NB4 (cell line): ENCODE measurements at regions not wholly inside any gene's neighbourhood (a gene's known extent, or its start where the extent isn't known, plus 50 kb on each side); places are given as distances from the start of the nearest gene placed in this dataset.

Experiments used
- MYC ChIP-seq: IDR thresholded peaks from 2 replicates; pipeline ENCODE4 v1.6.1; 2011; ENCODE audit warnings: low read depth, low read length
- POLR2A ChIP-seq: IDR thresholded peaks from 2 replicates; pipeline ENCODE4 v1.6.1; 2011; ENCODE audit warnings: mild to moderate bottlenecking; ENCODE audit not compliant: insufficient read length; ENCODE audit errors: extremely low read depth
- TF ChIP-seq, protein P1 (sequence below): IDR thresholded peaks from one replicate; pipeline ENCODE4 v1.5.1; 2012; ENCODE audit warnings: low read depth, low read length

DNA sequence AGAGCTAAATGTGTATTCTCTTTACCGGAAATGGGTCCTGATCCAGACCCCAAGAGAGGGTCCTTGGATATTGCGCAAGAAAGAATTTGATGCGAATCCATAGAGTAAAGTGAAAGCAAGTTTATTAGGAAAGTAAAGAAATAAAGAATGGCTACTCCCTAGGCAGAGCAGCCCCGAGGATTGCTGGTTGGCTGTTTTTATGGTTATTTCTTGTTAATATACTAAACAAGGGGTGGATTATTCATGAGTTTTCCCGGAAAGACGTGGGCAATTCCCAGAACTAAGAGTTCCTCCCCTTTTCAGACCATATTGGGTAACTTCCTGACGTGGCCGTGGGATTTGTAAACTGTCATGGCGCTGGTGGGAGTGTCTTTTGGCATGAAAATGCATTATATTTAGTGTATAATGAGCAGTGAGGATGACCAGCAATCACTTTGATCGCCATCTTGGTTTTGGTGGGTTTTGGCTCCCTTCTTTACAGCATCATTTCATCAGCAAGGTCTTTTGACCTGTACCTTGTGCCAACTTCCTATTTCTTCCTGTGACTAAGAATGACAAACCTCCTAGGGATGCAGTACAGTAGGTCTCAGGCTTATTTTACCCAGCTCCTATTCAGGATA is 60.4 kb downstream of the ARL4A start:
- TF ChIP-seq POLR2A (no peak), MYC (no peak)
- TF ChIP-seq, protein P1, sequence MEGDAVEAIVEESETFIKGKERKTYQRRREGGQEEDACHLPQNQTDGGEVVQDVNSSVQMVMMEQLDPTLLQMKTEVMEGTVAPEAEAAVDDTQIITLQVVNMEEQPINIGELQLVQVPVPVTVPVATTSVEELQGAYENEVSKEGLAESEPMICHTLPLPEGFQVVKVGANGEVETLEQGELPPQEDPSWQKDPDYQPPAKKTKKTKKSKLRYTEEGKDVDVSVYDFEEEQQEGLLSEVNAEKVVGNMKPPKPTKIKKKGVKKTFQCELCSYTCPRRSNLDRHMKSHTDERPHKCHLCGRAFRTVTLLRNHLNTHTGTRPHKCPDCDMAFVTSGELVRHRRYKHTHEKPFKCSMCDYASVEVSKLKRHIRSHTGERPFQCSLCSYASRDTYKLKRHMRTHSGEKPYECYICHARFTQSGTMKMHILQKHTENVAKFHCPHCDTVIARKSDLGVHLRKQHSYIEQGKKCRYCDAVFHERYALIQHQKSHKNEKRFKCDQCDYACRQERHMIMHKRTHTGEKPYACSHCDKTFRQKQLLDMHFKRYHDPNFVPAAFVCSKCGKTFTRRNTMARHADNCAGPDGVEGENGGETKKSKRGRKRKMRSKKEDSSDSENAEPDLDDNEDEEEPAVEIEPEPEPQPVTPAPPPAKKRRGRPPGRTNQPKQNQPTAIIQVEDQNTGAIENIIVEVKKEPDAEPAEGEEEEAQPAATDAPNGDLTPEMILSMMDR: no peak
